Sigmoid colon (tissue), 4 donors: ENCODE measurements at regions not wholly inside any gene's neighbourhood (a gene's known extent, or its start where the extent isn't known, plus 50 kb on each side); places are given as distances from the start of the nearest gene placed in this dataset.

ENCODE experiments used
- CTCF ChIP-seq, 4 experiments: fragments of 450-650 bp in 3 of 4; fragments of 200-600 bp in 1 of 4; IDR thresholded peaks; one replicate each; pipeline ENCODE4 v1.5.1; 2016 to 2019; ENCODE audit warnings: antibody characterized with exemption in 4 of 4, mild to moderate bottlenecking in 3 of 4, moderate library complexity in 2 of 4
- POLR2A ChIP-seq, 2 donors: fragments of 450-650 bp; IDR thresholded peaks; one replicate each; pipeline ENCODE4 v1.6.1; 2016; ENCODE audit warnings: antibody characterized with exemption in 2 of 2, mild to moderate bottlenecking in 2 of 2, moderate library complexity in 2 of 2
- POLR2AphosphoS5 ChIP-seq, 4 donors: sonication (generic); formaldehyde crosslinking; IDR thresholded peaks; one replicate each; pipeline ENCODE4 v1.6.1; 2017; ENCODE audit warnings: antibody characterized with exemption in 4 of 4

DNA sequence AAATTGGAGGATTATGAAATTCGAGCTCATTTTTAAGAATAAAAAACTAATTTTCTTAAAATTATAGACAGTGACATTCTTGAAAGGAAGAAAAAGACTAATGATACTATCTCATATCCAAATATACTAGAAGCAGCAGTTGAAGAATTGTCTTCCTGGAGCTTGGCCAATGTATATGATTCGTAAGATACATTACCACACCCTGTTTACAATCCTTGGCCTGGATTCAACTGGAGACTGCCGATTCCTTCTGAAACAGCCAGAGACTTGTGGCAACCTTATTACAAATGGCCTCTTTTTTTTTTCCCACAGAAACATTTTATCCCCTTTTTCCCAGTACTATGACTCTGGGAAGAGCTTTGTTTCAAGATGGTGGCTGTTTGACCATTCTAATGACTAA, 571.2 kb upstream of the FAT1 start:
- TF ChIP-seq CTCF (IDR thresholded peaks at IDR 0.05) (no peak), POLR2A (IDR thresholded peaks at IDR 0.05) (no peak), POLR2AphosphoS5 (IDR thresholded peaks at IDR 0.05) (no peak)
